AG08396 (cell line): ENCODE measurements at regions not wholly inside any gene's neighbourhood (a gene's known extent, or its start where the extent isn't known, plus 50 kb on each side); places are given as distances from the start of the nearest gene placed in this dataset.
"Not testable (repeated sequence)": the region's sequence is repeated elsewhere in the genome, so short reads cannot be mapped to it uniquely, and the experiment has no call there.

Experiments used
- DNase-seq: peaks from one replicate; pipeline ENCODE4 v3.0.0; 2012; ENCODE audit warnings: low spot score, mixed read lengths

GRCh38 chrX:12052109-12052508, 86.2 kb upstream of the FRMPD4 start:
- no peak for DNase-seq

GRCh38 chrX:12058087-12058486, 80.2 kb upstream of the FRMPD4 start:
- no peak for DNase-seq

- DNase-seq: no peak
These were observed 77.6 kb upstream of the FRMPD4 start for GRCh38 chrX:12060489-12061260.

- peak; percentile 14 for DNase-seq
These were observed 73.0 kb upstream of the FRMPD4 start for GRCh38 chrX:12065251-12065650.

- no peak for DNase-seq
These were observed 62.2 kb upstream of the FRMPD4 start for GRCh38 chrX:12076046-12076445.

- DNase-seq: peak; percentile 17
These were observed 58.0 kb upstream of the FRMPD4 start for GRCh38 chrX:12080265-12080664.

- DNase-seq: not testable (repeated sequence)
These were observed 55.3 kb upstream of the FRMPD4 start for GRCh38 chrX:12082959-12083358.
